ENCODE measurements at regions not wholly inside any gene's neighbourhood (a gene's known extent, or its start where the extent isn't known, plus 50 kb on each side); places are given as distances from the start of the nearest gene placed in this dataset.

DNA sequence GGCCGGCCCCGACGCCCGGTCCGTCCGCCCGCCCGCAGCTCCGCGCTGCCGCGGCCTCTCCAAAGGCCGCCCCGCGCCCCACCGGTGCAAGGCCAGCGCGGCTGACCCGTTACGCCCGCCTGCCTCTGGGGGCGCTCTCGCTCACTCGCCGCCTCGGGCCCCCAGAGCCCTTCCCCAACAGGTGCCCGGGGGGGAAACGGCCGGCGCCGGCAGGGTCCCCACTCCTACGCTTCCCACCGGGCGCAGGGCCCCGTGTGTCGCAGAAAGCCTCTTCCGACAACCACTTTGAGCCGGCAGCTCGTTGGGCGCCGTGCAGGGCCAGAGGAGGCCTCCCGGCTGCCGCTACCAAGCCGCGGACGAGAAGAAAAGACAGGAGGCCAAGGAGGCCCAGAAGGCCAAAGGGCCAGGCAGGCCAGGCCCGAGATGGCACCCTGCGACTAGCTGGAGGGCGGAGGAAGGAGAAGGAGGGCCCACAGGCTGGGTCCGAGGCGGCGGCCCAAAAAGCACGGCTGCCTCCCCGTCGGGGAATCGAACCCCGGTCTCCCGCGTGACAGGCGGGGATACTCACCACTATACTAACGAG is 64.9 kb upstream of the FCGR2A start:
- TF ChIP-seq, protein P1, sequence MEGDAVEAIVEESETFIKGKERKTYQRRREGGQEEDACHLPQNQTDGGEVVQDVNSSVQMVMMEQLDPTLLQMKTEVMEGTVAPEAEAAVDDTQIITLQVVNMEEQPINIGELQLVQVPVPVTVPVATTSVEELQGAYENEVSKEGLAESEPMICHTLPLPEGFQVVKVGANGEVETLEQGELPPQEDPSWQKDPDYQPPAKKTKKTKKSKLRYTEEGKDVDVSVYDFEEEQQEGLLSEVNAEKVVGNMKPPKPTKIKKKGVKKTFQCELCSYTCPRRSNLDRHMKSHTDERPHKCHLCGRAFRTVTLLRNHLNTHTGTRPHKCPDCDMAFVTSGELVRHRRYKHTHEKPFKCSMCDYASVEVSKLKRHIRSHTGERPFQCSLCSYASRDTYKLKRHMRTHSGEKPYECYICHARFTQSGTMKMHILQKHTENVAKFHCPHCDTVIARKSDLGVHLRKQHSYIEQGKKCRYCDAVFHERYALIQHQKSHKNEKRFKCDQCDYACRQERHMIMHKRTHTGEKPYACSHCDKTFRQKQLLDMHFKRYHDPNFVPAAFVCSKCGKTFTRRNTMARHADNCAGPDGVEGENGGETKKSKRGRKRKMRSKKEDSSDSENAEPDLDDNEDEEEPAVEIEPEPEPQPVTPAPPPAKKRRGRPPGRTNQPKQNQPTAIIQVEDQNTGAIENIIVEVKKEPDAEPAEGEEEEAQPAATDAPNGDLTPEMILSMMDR (IDR thresholded peaks at IDR 0.05) = peak; percentile 76

DNA sequence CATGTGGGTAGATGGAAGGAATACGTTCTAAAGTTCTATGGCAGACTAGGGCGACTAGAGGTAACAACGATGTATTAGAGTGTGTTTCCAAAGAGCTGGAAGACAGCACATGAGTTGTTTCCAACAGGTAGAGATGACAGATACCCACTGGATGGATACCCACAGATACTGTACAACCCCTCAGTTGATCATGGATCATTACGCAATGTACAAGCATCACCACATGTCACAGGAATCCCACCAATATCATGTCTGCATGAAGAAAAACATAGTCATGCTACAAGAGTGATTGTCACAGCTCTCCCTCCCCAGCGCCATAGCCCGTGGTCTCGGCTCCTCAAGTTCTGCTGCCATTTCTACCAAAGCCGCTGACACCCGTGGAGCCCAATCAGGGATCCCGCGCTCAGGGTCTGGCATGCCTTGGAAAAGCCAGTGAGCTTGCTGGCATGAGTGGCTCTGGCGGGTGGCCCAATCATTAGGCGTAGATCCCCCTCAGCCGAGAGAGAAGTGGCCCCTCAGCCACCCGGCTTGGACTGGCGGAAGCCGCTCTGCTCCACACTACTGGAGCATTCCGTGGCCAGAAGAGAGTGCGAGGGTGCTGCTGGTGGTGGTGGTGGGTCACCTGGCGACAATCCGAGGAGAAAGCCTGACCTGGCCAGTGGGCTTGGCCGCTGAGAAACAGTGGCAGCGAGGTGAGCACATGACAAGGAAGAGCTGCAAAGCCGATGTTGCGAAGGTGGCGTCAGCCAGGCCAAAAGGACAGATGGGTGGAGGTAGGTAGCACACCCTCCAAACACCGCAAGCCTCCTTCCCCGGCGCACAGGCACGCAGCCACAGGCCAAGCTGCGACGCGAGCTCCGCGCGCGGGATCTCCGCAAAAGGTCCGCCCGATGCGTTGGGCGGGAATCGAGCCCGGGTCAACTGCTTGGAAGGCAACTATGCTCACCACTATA is 65.7 kb upstream of the FCGR2A start:
- TF ChIP-seq, protein P1 (IDR thresholded peaks at IDR 0.05) = no peak

GRCh38 chr1:161432091-161432490 is 64.4 kb upstream of the CFAP126 start:
- TF ChIP-seq, protein P1 (IDR thresholded peaks at IDR 0.05) = no peak

GRCh38 chr1:161427733-161428516 is 60.2 kb upstream of the CFAP126 start:
- TF ChIP-seq, protein P1 (IDR thresholded peaks at IDR 0.05) = no peak

GRCh38 chr1:161421456-161421855 is 53.8 kb upstream of the CFAP126 start:
- TF ChIP-seq, protein P1 (IDR thresholded peaks at IDR 0.05) = no peak

GRCh38 chr1:161420763-161421455 is 53.2 kb upstream of the CFAP126 start:
- TF ChIP-seq, protein P1 (IDR thresholded peaks at IDR 0.05) = no peak

All from LNCAP (cell line).